WTC11 (cell line): ENCODE measurements at regions not wholly inside any gene's neighbourhood (a gene's known extent, or its start where the extent isn't known, plus 50 kb on each side); places are given as distances from the start of the nearest gene placed in this dataset.

Source experiments
- ATAC-seq: fragments of 200-7000 bp; cut with Tn5 transposase; 2 replicates; pipeline ENCODE4 v1.10.0; 2021; ENCODE audit warnings: mild to moderate bottlenecking, moderate library complexity
- CTCF ChIA-PET: fragments of 300-600 bp; sonication (Branson Sonifier 250); formaldehyde crosslinking; loops from one replicate; lab custom pipeline; 2021; ENCODE audit warnings: antibody characterized with exemption; lab: Charles Lee
- POLR2A ChIA-PET: fragments of 350-600 bp; sonication (Branson Sonifier 250); formaldehyde crosslinking; loops from one replicate; lab custom pipeline; 2021; ENCODE audit warnings: antibody characterized with exemption; lab: Charles Lee
- DNase-seq: peaks from one replicate; pipeline ENCODE4 v3.0.0; 2021; ENCODE audit warnings: low spot score
- H3K27ac Mint-ChIP-seq: 2 replicates; pipeline ENCODE4 v1.8.0; 2021; ENCODE audit warnings: mixed read lengths
- H3K27me3 Mint-ChIP-seq: 2 replicates; pipeline ENCODE4 v1.8.0; 2021; ENCODE audit warnings: low read depth, mild to moderate bottlenecking, moderate library complexity, mixed read lengths
- H3K36me3 Mint-ChIP-seq: 2 replicates; pipeline ENCODE4 v1.8.0; 2021; ENCODE audit warnings: mixed read lengths
- H3K4me1 Mint-ChIP-seq: 2 replicates; pipeline ENCODE4 v1.8.0; 2022; ENCODE audit warnings: mixed read lengths
- H3K4me3 Mint-ChIP-seq: 2 replicates; pipeline ENCODE4 v1.8.0; 2021; ENCODE audit warnings: mild to moderate bottlenecking, moderate library complexity, mixed read lengths
- H3K9me3 Mint-ChIP-seq: 2 replicates; pipeline ENCODE4 v1.8.0; 2021; ENCODE audit warnings: mixed read lengths
- ATF1 ChIP-seq: sonication (generic); formaldehyde crosslinking; IDR thresholded peaks from 2 replicates; pipeline ENCODE4 v1.8.1; 2023; ENCODE audit warnings: mild to moderate bottlenecking, moderate library complexity, missing genetic modification reagents
- ELF4 ChIP-seq: sonication (generic); formaldehyde crosslinking; IDR thresholded peaks from 2 replicates; pipeline ENCODE4 v1.8.1; 2022; ENCODE audit warnings: low read depth, mild to moderate bottlenecking, moderate library complexity, missing genetic modification reagents
- ESRRA ChIP-seq: sonication (generic); formaldehyde crosslinking; IDR thresholded peaks from 2 replicates; pipeline ENCODE4 v1.8.1; 2022; ENCODE audit warnings: mild to moderate bottlenecking, missing genetic modification reagents, borderline replicate concordance
- HMGA2 ChIP-seq: fragments of 250-450 bp; sonication (Bioruptor Pico); IDR thresholded peaks from 2 replicates; pipeline ENCODE4 v1.4.0; 2021; ENCODE audit warnings: mild to moderate bottlenecking, moderate library complexity
- OVOL2 ChIP-seq: fragments of 250-450 bp; sonication (Bioruptor Pico); IDR thresholded peaks from 2 replicates; pipeline ENCODE4 v1.9.0; 2021; ENCODE audit warnings: mild to moderate bottlenecking, borderline replicate concordance
- PRRX2 ChIP-seq: fragments of 250-450 bp; sonication (Bioruptor Pico); IDR thresholded peaks from 2 replicates; pipeline ENCODE4 v1.8.0; 2021; ENCODE audit warnings: mild to moderate bottlenecking
- RELA ChIP-seq: sonication (generic); formaldehyde crosslinking; IDR thresholded peaks from 2 replicates; pipeline ENCODE4 v1.8.1; 2022; ENCODE audit warnings: missing genetic modification reagents, mild to moderate bottlenecking, borderline replicate concordance
- SMAD4 ChIP-seq: sonication (generic); formaldehyde crosslinking; IDR thresholded peaks from 2 replicates; pipeline ENCODE4 v1.8.0; 2022; ENCODE audit warnings: mild to moderate bottlenecking, missing genetic modification reagents
- SOX15 ChIP-seq: fragments of 250-450 bp; sonication (Bioruptor Pico); IDR thresholded peaks from 2 replicates; pipeline ENCODE4 v1.9.0; 2021; ENCODE audit warnings: mild to moderate bottlenecking
- ZNF121 ChIP-seq: sonication (generic); formaldehyde crosslinking; IDR thresholded peaks from 2 replicates; pipeline ENCODE4 v1.8.0; 2023; ENCODE audit warnings: missing genetic modification reagents
- ZNF219 ChIP-seq: sonication (generic); formaldehyde crosslinking; IDR thresholded peaks from 2 replicates; pipeline ENCODE4 v1.8.0; 2023; ENCODE audit warnings: missing genetic modification reagents, mild to moderate bottlenecking, borderline replicate concordance
- ZNF232 ChIP-seq: sonication (generic); formaldehyde crosslinking; IDR thresholded peaks from 2 replicates; pipeline ENCODE4 v1.8.0; 2022; ENCODE audit warnings: mild to moderate bottlenecking, missing genetic modification reagents
- ZNF263 ChIP-seq: sonication (generic); formaldehyde crosslinking; IDR thresholded peaks from 2 replicates; pipeline ENCODE4 v1.8.1; 2022; ENCODE audit warnings: low read depth, mild to moderate bottlenecking, moderate library complexity, missing genetic modification reagents
- ZNF317 ChIP-seq: sonication (generic); formaldehyde crosslinking; IDR thresholded peaks from 2 replicates; pipeline ENCODE4 v1.8.1; 2023; ENCODE audit warnings: low read depth, mild to moderate bottlenecking, moderate library complexity, missing genetic modification reagents, borderline replicate concordance
- TF ChIP-seq, protein P1 (sequence below): sonication (generic); formaldehyde crosslinking; IDR thresholded peaks from 2 replicates; pipeline ENCODE4 v1.8.1; 2022; ENCODE audit warnings: low read depth, missing genetic modification reagents, borderline replicate concordance
- TF ChIP-seq, protein P2 (sequence below): sonication (generic); formaldehyde crosslinking; IDR thresholded peaks from 2 replicates; pipeline ENCODE4 v1.8.0; 2022; ENCODE audit warnings: missing genetic modification reagents
- TF ChIP-seq, protein P3 (sequence below): fragments of 200-600 bp; IDR thresholded peaks from 2 replicates; pipeline ENCODE4 v1.8.0; 2022; ENCODE audit warnings: antibody characterized with exemption
- TF ChIP-seq, protein P4 (sequence below): sonication (generic); formaldehyde crosslinking; IDR thresholded peaks from 2 replicates; pipeline ENCODE4 v1.8.1; 2022; ENCODE audit warnings: mild to moderate bottlenecking, missing genetic modification reagents, moderate library complexity, borderline replicate concordance
- TF ChIP-seq, protein P5 (sequence below): sonication (generic); formaldehyde crosslinking; IDR thresholded peaks from 2 replicates; pipeline ENCODE4 v1.8.1; 2022; ENCODE audit warnings: missing genetic modification reagents, borderline replicate concordance
- TF ChIP-seq, protein P6 (sequence below): sonication (generic); formaldehyde crosslinking; IDR thresholded peaks from 2 replicates; pipeline ENCODE4 v1.8.0; 2022; ENCODE audit warnings: mild to moderate bottlenecking, missing genetic modification reagents

DNA sequence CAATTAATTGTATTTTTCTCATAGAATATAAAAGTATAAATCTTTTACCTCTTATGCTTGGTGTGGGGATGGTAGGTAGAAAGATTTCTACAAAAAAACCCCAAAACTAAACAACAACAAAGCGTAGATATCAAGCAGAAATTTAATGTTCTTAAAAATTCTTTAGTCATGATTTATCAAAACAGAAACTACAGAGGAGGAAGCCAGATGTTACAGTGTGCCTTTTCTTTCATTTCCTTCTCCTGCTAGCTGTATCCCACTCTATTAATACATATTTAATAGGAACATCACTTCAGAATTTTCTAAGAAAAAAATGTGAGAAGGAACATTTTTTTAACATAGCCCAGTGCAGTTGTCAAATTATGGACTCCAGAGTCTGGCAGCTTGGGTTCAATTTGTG lies 420.6 kb downstream of the TUSC7 start:
- no peaks in the 10 kb centered on the region for H3K9me3 Mint-ChIP-seq
- no peak overlapping the region for H3K27ac Mint-ChIP-seq
- H3K4me1 Mint-ChIP-seq: peaks cover 11% of the 10 kb centered on the region
- H3K27me3 Mint-ChIP-seq: no peaks in the 10 kb centered on the region
- TF ChIP-seq PRRX2 (CRISPR knock-in tag): no peak
- TF ChIP-seq, protein P1, sequence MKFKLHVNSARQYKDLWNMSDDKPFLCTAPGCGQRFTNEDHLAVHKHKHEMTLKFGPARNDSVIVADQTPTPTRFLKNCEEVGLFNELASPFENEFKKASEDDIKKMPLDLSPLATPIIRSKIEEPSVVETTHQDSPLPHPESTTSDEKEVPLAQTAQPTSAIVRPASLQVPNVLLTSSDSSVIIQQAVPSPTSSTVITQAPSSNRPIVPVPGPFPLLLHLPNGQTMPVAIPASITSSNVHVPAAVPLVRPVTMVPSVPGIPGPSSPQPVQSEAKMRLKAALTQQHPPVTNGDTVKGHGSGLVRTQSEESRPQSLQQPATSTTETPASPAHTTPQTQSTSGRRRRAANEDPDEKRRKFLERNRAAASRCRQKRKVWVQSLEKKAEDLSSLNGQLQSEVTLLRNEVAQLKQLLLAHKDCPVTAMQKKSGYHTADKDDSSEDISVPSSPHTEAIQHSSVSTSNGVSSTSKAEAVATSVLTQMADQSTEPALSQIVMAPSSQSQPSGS (CRISPR knock-in tag): no peak
- TF ChIP-seq HMGA2: no peak
- TF ChIP-seq, protein P2, sequence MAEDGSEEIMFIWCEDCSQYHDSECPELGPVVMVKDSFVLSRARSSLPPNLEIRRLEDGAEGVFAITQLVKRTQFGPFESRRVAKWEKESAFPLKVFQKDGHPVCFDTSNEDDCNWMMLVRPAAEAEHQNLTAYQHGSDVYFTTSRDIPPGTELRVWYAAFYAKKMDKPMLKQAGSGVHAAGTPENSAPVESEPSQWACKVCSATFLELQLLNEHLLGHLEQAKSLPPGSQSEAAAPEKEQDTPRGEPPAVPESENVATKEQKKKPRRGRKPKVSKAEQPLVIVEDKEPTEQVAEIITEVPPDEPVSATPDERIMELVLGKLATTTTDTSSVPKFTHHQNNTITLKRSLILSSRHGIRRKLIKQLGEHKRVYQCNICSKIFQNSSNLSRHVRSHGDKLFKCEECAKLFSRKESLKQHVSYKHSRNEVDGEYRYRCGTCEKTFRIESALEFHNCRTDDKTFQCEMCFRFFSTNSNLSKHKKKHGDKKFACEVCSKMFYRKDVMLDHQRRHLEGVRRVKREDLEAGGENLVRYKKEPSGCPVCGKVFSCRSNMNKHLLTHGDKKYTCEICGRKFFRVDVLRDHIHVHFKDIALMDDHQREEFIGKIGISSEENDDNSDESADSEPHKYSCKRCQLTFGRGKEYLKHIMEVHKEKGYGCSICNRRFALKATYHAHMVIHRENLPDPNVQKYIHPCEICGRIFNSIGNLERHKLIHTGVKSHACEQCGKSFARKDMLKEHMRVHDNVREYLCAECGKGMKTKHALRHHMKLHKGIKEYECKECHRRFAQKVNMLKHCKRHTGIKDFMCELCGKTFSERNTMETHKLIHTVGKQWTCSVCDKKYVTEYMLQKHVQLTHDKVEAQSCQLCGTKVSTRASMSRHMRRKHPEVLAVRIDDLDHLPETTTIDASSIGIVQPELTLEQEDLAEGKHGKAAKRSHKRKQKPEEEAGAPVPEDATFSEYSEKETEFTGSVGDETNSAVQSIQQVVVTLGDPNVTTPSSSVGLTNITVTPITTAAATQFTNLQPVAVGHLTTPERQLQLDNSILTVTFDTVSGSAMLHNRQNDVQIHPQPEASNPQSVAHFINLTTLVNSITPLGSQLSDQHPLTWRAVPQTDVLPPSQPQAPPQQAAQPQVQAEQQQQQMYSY (CRISPR knock-in tag): no peak
- no peak for TF ChIP-seq ZNF232 (CRISPR knock-in tag)
- TF ChIP-seq SOX15: no peak
- no peak for TF ChIP-seq ELF4 (CRISPR knock-in tag)
- no peak for TF ChIP-seq ZNF317 (CRISPR knock-in tag)
- no peak for TF ChIP-seq ESRRA
- TF ChIP-seq ZNF121 (CRISPR knock-in tag): no peak
- TF ChIP-seq ZNF263 (CRISPR knock-in tag): no peak
- TF ChIP-seq RELA (CRISPR knock-in tag): no peak
- TF ChIP-seq SMAD4: no peak
- TF ChIP-seq, protein P3, sequence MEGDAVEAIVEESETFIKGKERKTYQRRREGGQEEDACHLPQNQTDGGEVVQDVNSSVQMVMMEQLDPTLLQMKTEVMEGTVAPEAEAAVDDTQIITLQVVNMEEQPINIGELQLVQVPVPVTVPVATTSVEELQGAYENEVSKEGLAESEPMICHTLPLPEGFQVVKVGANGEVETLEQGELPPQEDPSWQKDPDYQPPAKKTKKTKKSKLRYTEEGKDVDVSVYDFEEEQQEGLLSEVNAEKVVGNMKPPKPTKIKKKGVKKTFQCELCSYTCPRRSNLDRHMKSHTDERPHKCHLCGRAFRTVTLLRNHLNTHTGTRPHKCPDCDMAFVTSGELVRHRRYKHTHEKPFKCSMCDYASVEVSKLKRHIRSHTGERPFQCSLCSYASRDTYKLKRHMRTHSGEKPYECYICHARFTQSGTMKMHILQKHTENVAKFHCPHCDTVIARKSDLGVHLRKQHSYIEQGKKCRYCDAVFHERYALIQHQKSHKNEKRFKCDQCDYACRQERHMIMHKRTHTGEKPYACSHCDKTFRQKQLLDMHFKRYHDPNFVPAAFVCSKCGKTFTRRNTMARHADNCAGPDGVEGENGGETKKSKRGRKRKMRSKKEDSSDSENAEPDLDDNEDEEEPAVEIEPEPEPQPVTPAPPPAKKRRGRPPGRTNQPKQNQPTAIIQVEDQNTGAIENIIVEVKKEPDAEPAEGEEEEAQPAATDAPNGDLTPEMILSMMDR: no peak
- TF ChIP-seq ZNF219 (CRISPR knock-in tag): no peak
- TF ChIP-seq, protein P4, sequence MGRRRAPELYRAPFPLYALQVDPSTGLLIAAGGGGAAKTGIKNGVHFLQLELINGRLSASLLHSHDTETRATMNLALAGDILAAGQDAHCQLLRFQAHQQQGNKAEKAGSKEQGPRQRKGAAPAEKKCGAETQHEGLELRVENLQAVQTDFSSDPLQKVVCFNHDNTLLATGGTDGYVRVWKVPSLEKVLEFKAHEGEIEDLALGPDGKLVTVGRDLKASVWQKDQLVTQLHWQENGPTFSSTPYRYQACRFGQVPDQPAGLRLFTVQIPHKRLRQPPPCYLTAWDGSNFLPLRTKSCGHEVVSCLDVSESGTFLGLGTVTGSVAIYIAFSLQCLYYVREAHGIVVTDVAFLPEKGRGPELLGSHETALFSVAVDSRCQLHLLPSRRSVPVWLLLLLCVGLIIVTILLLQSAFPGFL (CRISPR knock-in tag): no peak
- no peak for TF ChIP-seq OVOL2 (CRISPR knock-in tag)
- TF ChIP-seq ATF1 (CRISPR knock-in tag): no peak
- TF ChIP-seq, protein P5, sequence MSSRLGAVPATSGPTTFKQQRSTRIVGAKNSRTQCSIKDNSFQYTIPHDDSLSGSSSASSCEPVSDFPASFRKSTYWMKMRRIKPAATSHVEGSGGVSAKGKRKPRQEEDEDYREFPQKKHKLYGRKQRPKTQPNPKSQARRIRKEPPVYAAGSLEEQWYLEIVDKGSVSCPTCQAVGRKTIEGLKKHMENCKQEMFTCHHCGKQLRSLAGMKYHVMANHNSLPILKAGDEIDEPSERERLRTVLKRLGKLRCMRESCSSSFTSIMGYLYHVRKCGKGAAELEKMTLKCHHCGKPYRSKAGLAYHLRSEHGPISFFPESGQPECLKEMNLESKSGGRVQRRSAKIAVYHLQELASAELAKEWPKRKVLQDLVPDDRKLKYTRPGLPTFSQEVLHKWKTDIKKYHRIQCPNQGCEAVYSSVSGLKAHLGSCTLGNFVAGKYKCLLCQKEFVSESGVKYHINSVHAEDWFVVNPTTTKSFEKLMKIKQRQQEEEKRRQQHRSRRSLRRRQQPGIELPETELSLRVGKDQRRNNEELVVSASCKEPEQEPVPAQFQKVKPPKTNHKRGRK (CRISPR knock-in tag): no peak
- TF ChIP-seq, protein P6, sequence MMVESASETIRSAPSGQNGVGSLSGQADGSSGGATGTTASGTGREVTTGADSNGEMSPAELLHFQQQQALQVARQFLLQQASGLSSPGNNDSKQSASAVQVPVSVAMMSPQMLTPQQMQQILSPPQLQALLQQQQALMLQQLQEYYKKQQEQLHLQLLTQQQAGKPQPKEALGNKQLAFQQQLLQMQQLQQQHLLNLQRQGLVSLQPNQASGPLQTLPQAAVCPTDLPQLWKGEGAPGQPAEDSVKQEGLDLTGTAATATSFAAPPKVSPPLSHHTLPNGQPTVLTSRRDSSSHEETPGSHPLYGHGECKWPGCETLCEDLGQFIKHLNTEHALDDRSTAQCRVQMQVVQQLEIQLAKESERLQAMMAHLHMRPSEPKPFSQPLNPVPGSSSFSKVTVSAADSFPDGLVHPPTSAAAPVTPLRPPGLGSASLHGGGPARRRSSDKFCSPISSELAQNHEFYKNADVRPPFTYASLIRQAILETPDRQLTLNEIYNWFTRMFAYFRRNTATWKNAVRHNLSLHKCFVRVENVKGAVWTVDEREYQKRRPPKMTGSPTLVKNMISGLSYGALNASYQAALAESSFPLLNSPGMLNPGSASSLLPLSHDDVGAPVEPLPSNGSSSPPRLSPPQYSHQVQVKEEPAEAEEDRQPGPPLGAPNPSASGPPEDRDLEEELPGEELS: no peak
- DNase-seq (no peak), ATAC-seq (no peak)
- CTCF ChIA-PET: no interaction called here
- POLR2A ChIA-PET: no interaction called here
- no peak overlapping the region for H3K4me3 Mint-ChIP-seq
- H3K36me3 Mint-ChIP-seq: no peaks in the 10 kb centered on the region
